Fibroblast of lung (primary cell): ENCODE measurements at regions not wholly inside any gene's neighbourhood (a gene's known extent, or its start where the extent isn't known, plus 50 kb on each side); places are given as distances from the start of the nearest gene placed in this dataset.

Experiments
- DNase-seq, 2 donors: peaks; one replicate each; pipeline versions ENCODE4 v3.0.0 to v3.0.0-alpha.2; 2010; ENCODE audit warnings: low read depth in 2 of 2
- H2AFZ ChIP-seq: 2 replicates; pipeline ENCODE4 v1.5.1; 2012; ENCODE audit warnings: low read length, control low read depth, inconsistent platforms
- H3K27ac ChIP-seq: 2 replicates; pipeline ENCODE4 v1.5.1; 2011; ENCODE audit warnings: low read length, control low read depth; ENCODE audit not compliant: insufficient read depth
- H3K27me3 ChIP-seq: 2 replicates; pipeline ENCODE4 v1.5.1; 2011; ENCODE audit warnings: mild to moderate bottlenecking, low read length; ENCODE audit not compliant: control insufficient read depth, insufficient read depth
- H3K36me3 ChIP-seq: 2 replicates; pipeline ENCODE4 v1.5.1; 2011; ENCODE audit warnings: low read length; ENCODE audit not compliant: control insufficient read depth, insufficient read depth
- H3K4me1 ChIP-seq: 2 replicates; pipeline ENCODE4 v1.5.1; 2011; ENCODE audit warnings: low read length; ENCODE audit not compliant: control insufficient read depth, insufficient read depth; ENCODE audit errors: extremely low read depth
- H3K4me2 ChIP-seq: 2 replicates; pipeline ENCODE4 v1.5.1; 2011; ENCODE audit warnings: low read length, control low read depth; ENCODE audit not compliant: insufficient read depth; ENCODE audit errors: extremely low read depth
- H3K4me3 ChIP-seq, 4 experiments: fragments of 200-600 bp in 1 of 4; sonication (generic) in 1 of 4; replicated peaks in 1 of 4; 2 replicates each; pipeline ENCODE4 v1.5.1; 2011 to 2016; ENCODE audit warnings: low read length in 4 of 4, low read depth in 3 of 4, mild to moderate bottlenecking in 3 of 4, control low read depth in 2 of 4, inconsistent platforms in 1 of 4, mixed read lengths in 1 of 4; ENCODE audit not compliant: insufficient read depth in 1 of 4; ENCODE audit errors: control extremely low read depth in 1 of 4
- H3K79me2 ChIP-seq: 2 replicates; pipeline ENCODE4 v1.5.1; 2012; ENCODE audit warnings: mild to moderate bottlenecking, low read length, inconsistent platforms; ENCODE audit not compliant: control insufficient read depth, insufficient read depth
- H3K9ac ChIP-seq: 2 replicates; pipeline ENCODE4 v1.5.1; 2011; ENCODE audit warnings: mild to moderate bottlenecking, low read length, control low read depth; ENCODE audit not compliant: insufficient read depth
- H3K9me3 ChIP-seq: 2 replicates; pipeline ENCODE4 v1.5.1; 2012; ENCODE audit warnings: low read depth, low read length; ENCODE audit not compliant: control insufficient read depth, insufficient read depth
- H4K20me1 ChIP-seq: 2 replicates; pipeline ENCODE4 v1.5.1; 2011; ENCODE audit warnings: low read length; ENCODE audit not compliant: control insufficient read depth, insufficient read depth; ENCODE audit errors: extremely low read depth
- CTCF ChIP-seq, 2 donors: IDR thresholded peaks in 1 of 2; conservative IDR thresholded peaks in 1 of 2; 1 replicate in 1 of 2; 2 replicates in 1 of 2; pipeline ENCODE4 v1.5.1; 2011 to 2012; ENCODE audit warnings: low read length in 2 of 2, control low read depth in 1 of 2, inconsistent platforms in 1 of 2, low read depth in 1 of 2, mild to moderate bottlenecking in 1 of 2
- EZH2 ChIP-seq: IDR thresholded peaks from 2 replicates; pipeline ENCODE4 v1.5.1; 2012; ENCODE audit warnings: low read length, control low read depth, mild to moderate bottlenecking; ENCODE audit errors: missing control alignments

- TF ChIP-seq EZH2 (no peak), CTCF (conservative IDR thresholded peaks at IDR 0.05 in 1 of 2, IDR thresholded peaks at IDR 0.05 in 1 of 2; ENCODE audit: low read depth in 1 of 2, low read length in 2 of 2) (no peak)
- Histone ChIP-seq H3K9ac (no peak overlapping the region), H3K9me3 (no peaks in the 10 kb centered on the region), H3K4me3 (no peak overlapping the region), H4K20me1 (no peaks in the 10 kb centered on the region), H3K36me3 (no peaks in the 10 kb centered on the region), H2AFZ (peak overlapping the region; percentile 36), H3K27me3 (no peaks in the 10 kb centered on the region), H3K4me1 (no peaks in the 10 kb centered on the region), H3K27ac (no peak overlapping the region), H3K4me2 (peak overlapping the region; percentile 17), H3K79me2 (no peaks in the 10 kb centered on the region)
- DNase-seq, result peak in 1 of 2 donors; percentile 48
Observed at GRCh38 chr12:91256411-91256810, 73.8 kb upstream of the DCN start.

GRCh38 chr12:91252341-91252740, 69.7 kb upstream of the DCN start:
- H3K36me3 ChIP-seq, result no peaks in the 10 kb centered on the region
- H3K27ac ChIP-seq, result no peak overlapping the region
- no peaks in the 10 kb centered on the region for H3K4me1 ChIP-seq
- H3K79me2 ChIP-seq, result no peaks in the 10 kb centered on the region
- no peak overlapping the region for H3K4me2 ChIP-seq
- TF ChIP-seq EZH2 (no peak), CTCF (conservative IDR thresholded peaks at IDR 0.05 in 1 of 2, IDR thresholded peaks at IDR 0.05 in 1 of 2; ENCODE audit: low read depth in 1 of 2, low read length in 2 of 2) (no peak)
- H3K4me3 ChIP-seq, result no peak overlapping the region
- H3K9ac ChIP-seq, result no peak overlapping the region
- peak overlapping the region; percentile 51 for H2AFZ ChIP-seq
- no peaks in the 10 kb centered on the region for H4K20me1 ChIP-seq
- DNase-seq, result no peak
- no peaks in the 10 kb centered on the region for H3K9me3 ChIP-seq
- no peaks in the 10 kb centered on the region for H3K27me3 ChIP-seq

GRCh38 chr12:91250273-91250665, 67.7 kb upstream of the DCN start:
- H3K79me2 ChIP-seq, result no peaks in the 10 kb centered on the region
- H2AFZ ChIP-seq, result peak overlapping the region; percentile 40
- DNase-seq, result peak in 1 of 2 donors; percentile 81
- no peaks in the 10 kb centered on the region for H3K4me1 ChIP-seq
- H3K4me2 ChIP-seq, result peak overlapping the region; percentile 40
- no peak overlapping the region for H3K9ac ChIP-seq
- H3K36me3 ChIP-seq, result no peaks in the 10 kb centered on the region
- TF ChIP-seq CTCF (conservative IDR thresholded peaks at IDR 0.05 in 1 of 2, IDR thresholded peaks at IDR 0.05 in 1 of 2; ENCODE audit: low read depth in 1 of 2, low read length in 2 of 2) (no peak), EZH2 (no peak)
- no peaks in the 10 kb centered on the region for H3K27me3 ChIP-seq
- no peak overlapping the region for H3K4me3 ChIP-seq
- H3K27ac ChIP-seq, result no peak overlapping the region
- H4K20me1 ChIP-seq, result no peaks in the 10 kb centered on the region
- no peaks in the 10 kb centered on the region for H3K9me3 ChIP-seq
